HCT116 (cell line): ENCODE measurements at regions not wholly inside any gene's neighbourhood (a gene's known extent, or its start where the extent isn't known, plus 50 kb on each side); places are given as distances from the start of the nearest gene placed in this dataset.

ENCODE experiments used
- ATAC-seq: fragments of 200-7000 bp; cut with Tn5 transposase; 2 replicates; pipeline ENCODE4 v1.9.1; 2020; ENCODE audit warnings: mild to moderate bottlenecking, moderate library complexity
- BruUV-seq: library from RNA; stranded (reverse); fragments of 400-500 nt; replicated peaks from 2 replicates; lab custom pipeline; 2021; lab: Mats Ljungman, UMichigan
- CTCF ChIA-PET: fragments of 300-600 bp; sonication (Branson Sonifier 250); formaldehyde crosslinking; loops from one replicate; lab custom pipeline; 2021; ENCODE audit warnings: antibody characterized with exemption; lab: Charles Lee
- POLR2A ChIA-PET: fragments of 300-600, 350-600 bp; sonication (Branson Sonifier 250); formaldehyde crosslinking; loops from one replicate; lab custom pipeline; 2021; ENCODE audit warnings: antibody characterized with exemption; lab: Charles Lee
- RAD21 ChIA-PET, 2 experiments: fragments of 300-600 bp; sonication (Branson Sonifier 250); formaldehyde crosslinking; loops; one replicate each; lab custom pipeline; 2023; ENCODE audit warnings: low total read pairs in 2 of 2; ENCODE audit not compliant: uncharacterized antibody in 2 of 2, unreplicated experiment in 2 of 2, low non-redundant PET in 1 of 2; lab: Charles Lee
- DNase-seq: peaks from one replicate; pipeline ENCODE4 v3.0.0-alpha.2; 2010; ENCODE audit warnings: low read depth, low spot score
- H2AFZ ChIP-seq: fragments of 200-600 bp; shearing (Covaris generic), sonication (generic); 2 replicates; pipeline ENCODE4 v1.6.1; 2017; ENCODE audit warnings: low read depth, mixed run types, mixed read lengths, antibody characterized with exemption, low read length; ENCODE audit not compliant: poor library complexity, severe bottlenecking
- H3K27ac ChIP-seq: 2 replicates; pipeline ENCODE4 v1.5.1; 2012; ENCODE audit warnings: low read depth, low read length
- H3K27me3 ChIP-seq: fragments of 200-600 bp; sonication (generic); 2 replicates; pipeline ENCODE4 v1.6.1; 2016; ENCODE audit warnings: mixed run types, low read length, mixed read lengths; ENCODE audit not compliant: insufficient read depth
- H3K36me3 ChIP-seq, 2 experiments: fragments of 200-500 bp in 1 of 2; fragments of 200-600 bp in 1 of 2; sonication (Bioruptor generic) in 1 of 2; sonication (generic) in 1 of 2; 2 replicates each; pipeline versions ENCODE4 v1.5.1 to v1.6.1; 2014 to 2016; ENCODE audit warnings: low read length in 2 of 2, inconsistent platforms in 1 of 2, mixed read lengths in 1 of 2, mixed run types in 1 of 2; ENCODE audit not compliant: insufficient read depth in 2 of 2, control insufficient read depth in 1 of 2
- H3K4me1 ChIP-seq, 2 experiments: fragments of 200-600 bp in 1 of 2; sonication (generic) in 1 of 2; 2 replicates each; pipeline versions ENCODE4 v1.5.1 to v1.6.1; 2012 to 2017; ENCODE audit warnings: low read length in 2 of 2, inconsistent platforms in 1 of 2, mild to moderate bottlenecking in 1 of 2, mixed read lengths in 1 of 2, mixed run types in 1 of 2, moderate library complexity in 1 of 2; ENCODE audit not compliant: insufficient read depth in 2 of 2, control insufficient read depth in 1 of 2
- H3K4me2 ChIP-seq: fragments of 200-600 bp; sonication (generic); 2 replicates; pipeline ENCODE4 v1.6.1; 2017; ENCODE audit warnings: mixed run types, low read length, mixed read lengths
- H3K4me3 ChIP-seq, 2 experiments: fragments of 200-600 bp in 1 of 2; sonication (generic) in 1 of 2; replicated peaks in 1 of 2; 2 replicates each; pipeline ENCODE4 v1.5.1; 2011 to 2016; ENCODE audit warnings: low read length in 2 of 2, control low read depth in 1 of 2, low read depth in 1 of 2, mild to moderate bottlenecking in 1 of 2, mixed read lengths in 1 of 2, mixed run types in 1 of 2
- H3K79me2 ChIP-seq: fragments of 200-600 bp; sonication (generic); 2 replicates; pipeline ENCODE4 v1.6.1; 2017; ENCODE audit warnings: mild to moderate bottlenecking, mixed run types, low read length, moderate library complexity, mixed read lengths; ENCODE audit not compliant: insufficient read depth
- H3K9ac ChIP-seq: fragments of 200-600 bp; sonication (generic); 2 replicates; pipeline ENCODE4 v1.6.1; 2016; ENCODE audit warnings: low read length, mixed read lengths
- H3K9me2 ChIP-seq: fragments of 200-600 bp; sonication (generic), shearing (Covaris generic); 2 replicates; pipeline ENCODE4 v1.6.1; 2017; ENCODE audit warnings: mixed run types, mild to moderate bottlenecking, moderate library complexity; ENCODE audit not compliant: insufficient read depth
- H3K9me3 ChIP-seq, 2 experiments: fragments of 200-500 bp in 1 of 2; fragments of 200-600 bp in 1 of 2; sonication (Bioruptor generic) in 1 of 2; sonication (generic) in 1 of 2; 2 replicates each; pipeline ENCODE4 v1.6.1; 2014 to 2017; ENCODE audit warnings: low read length in 2 of 2, mixed read lengths in 2 of 2, inconsistent platforms in 1 of 2, low read depth in 1 of 2, mild to moderate bottlenecking in 1 of 2, mixed run types in 1 of 2, moderate library complexity in 1 of 2; ENCODE audit not compliant: control insufficient read depth in 1 of 2, insufficient read depth in 1 of 2
- H4K20me1 ChIP-seq: fragments of 200-600 bp; sonication (generic), shearing (Covaris generic); 2 replicates; pipeline ENCODE4 v1.6.1; 2017; ENCODE audit warnings: mixed run types, mild to moderate bottlenecking, moderate library complexity; ENCODE audit not compliant: insufficient read depth
- ATF3 ChIP-seq: IDR thresholded peaks from 2 replicates; pipeline ENCODE4 v1.6.1; 2012
- EZH2 ChIP-seq: fragments of 200-600 bp; sonication (generic); IDR thresholded peaks from 2 replicates; pipeline ENCODE4 v1.6.1; 2017; ENCODE audit warnings: antibody characterized with exemption, mixed run types
- MAX ChIP-seq: IDR thresholded peaks from 2 replicates; pipeline ENCODE4 v1.6.1; 2012
- POLR2A ChIP-seq: IDR thresholded peaks from 2 replicates; pipeline ENCODE4 v1.7.0; 2011; ENCODE audit warnings: borderline replicate concordance; ENCODE audit not compliant: insufficient read depth, insufficient read length; ENCODE audit errors: extremely low read depth
- TCF7L2 ChIP-seq: IDR thresholded peaks from 2 replicates; pipeline ENCODE4 v1.7.0; 2011; ENCODE audit warnings: borderline replicate concordance, inconsistent platforms; ENCODE audit not compliant: insufficient read depth, insufficient read length; ENCODE audit errors: extremely low read depth
- ZBTB33 ChIP-seq: IDR thresholded peaks from 2 replicates; pipeline ENCODE4 v1.6.1; 2011; ENCODE audit warnings: mild to moderate bottlenecking, low read length, moderate library complexity; ENCODE audit not compliant: insufficient replicate concordance; ENCODE audit errors: extremely low read depth
- intact Hi-C: fragments of 100-400 bp; cut with micrococcal nuclease; formaldehyde crosslinking; loops from 2 replicates; pipeline ENCODE4 v1.10.0; 2022
- TF ChIP-seq, protein P1 (sequence below), 3 experiments: fragments of 200-600 bp in 1 of 3; sonication (generic) in 1 of 3; IDR thresholded peaks in 2 of 3; conservative IDR thresholded peaks in 1 of 3; 2 replicates each; pipeline ENCODE4 v1.5.1; 2012 to 2017; ENCODE audit warnings: low read depth in 2 of 3, low read length in 2 of 3, antibody characterized with exemption in 1 of 3, borderline replicate concordance in 1 of 3, control low read depth in 1 of 3, mild to moderate bottlenecking in 1 of 3, mixed read lengths in 1 of 3, mixed run types in 1 of 3, moderate library complexity in 1 of 3; ENCODE audit not compliant: insufficient read depth in 1 of 3

GRCh38 chr7:68364886-68365625 lies 1233.2 kb upstream of the AUTS2 start:
- H3K4me3 ChIP-seq: no peak overlapping the region
- no peaks in the 10 kb centered on the region for H3K79me2 ChIP-seq
- no peak overlapping the region for H3K4me2 ChIP-seq
- no peak for ATAC-seq
- no peaks in the 10 kb centered on the region for H4K20me1 ChIP-seq
- H3K4me1 ChIP-seq: no peaks in the 10 kb centered on the region
- H3K9ac ChIP-seq: no peak overlapping the region
- ChIA-PET POLR2A (no interaction called here), CTCF (no interaction called here)
- H3K27me3 ChIP-seq: no peaks in the 10 kb centered on the region
- no peaks in the 10 kb centered on the region for H3K36me3 ChIP-seq
- no peak for TF ChIP-seq MAX
- no peak for TF ChIP-seq POLR2A
- no peak for TF ChIP-seq ATF3
- no peak for TF ChIP-seq TCF7L2
- no peak for TF ChIP-seq ZBTB33
- TF ChIP-seq, protein P1, sequence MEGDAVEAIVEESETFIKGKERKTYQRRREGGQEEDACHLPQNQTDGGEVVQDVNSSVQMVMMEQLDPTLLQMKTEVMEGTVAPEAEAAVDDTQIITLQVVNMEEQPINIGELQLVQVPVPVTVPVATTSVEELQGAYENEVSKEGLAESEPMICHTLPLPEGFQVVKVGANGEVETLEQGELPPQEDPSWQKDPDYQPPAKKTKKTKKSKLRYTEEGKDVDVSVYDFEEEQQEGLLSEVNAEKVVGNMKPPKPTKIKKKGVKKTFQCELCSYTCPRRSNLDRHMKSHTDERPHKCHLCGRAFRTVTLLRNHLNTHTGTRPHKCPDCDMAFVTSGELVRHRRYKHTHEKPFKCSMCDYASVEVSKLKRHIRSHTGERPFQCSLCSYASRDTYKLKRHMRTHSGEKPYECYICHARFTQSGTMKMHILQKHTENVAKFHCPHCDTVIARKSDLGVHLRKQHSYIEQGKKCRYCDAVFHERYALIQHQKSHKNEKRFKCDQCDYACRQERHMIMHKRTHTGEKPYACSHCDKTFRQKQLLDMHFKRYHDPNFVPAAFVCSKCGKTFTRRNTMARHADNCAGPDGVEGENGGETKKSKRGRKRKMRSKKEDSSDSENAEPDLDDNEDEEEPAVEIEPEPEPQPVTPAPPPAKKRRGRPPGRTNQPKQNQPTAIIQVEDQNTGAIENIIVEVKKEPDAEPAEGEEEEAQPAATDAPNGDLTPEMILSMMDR (IDR thresholded peaks at IDR 0.05 in 2 of 3, conservative IDR thresholded peaks at IDR 0.05 in 1 of 3; ENCODE audit: borderline replicate concordance in 1 of 3, insufficient read depth in 1 of 3, low read depth in 2 of 3, low read length in 2 of 3): no peak
- TF ChIP-seq EZH2: no peak
- TF ChIP-seq, all 23 proteins: peak for 0
- no TSS peak for BruUV-seq
- RAD21 ChIA-PET: no interaction called here
- Histone ChIP-seq H2AFZ (no peak overlapping the region), H3K27ac (no peak overlapping the region), H3K9me3 (peaks cover 7 to 13% of the 10 kb centered on the region in 2 experiments; a peak in 2 of 4 replicates), H3K9me2 (no peaks in the 10 kb centered on the region)
- intact Hi-C loops: no loop called here
- no peak for DNase-seq
